NCI-H446 (cell line): ENCODE measurements at regions not wholly inside any gene's neighbourhood (a gene's known extent, or its start where the extent isn't known, plus 50 kb on each side); places are given as distances from the start of the nearest gene placed in this dataset.

ENCODE experiments used
- DNase-seq, 2 experiments: peaks; one replicate each; lab custom pipeline; 2025; lab: John Stamatoyannopoulos, UW

- DNase-seq, result no peak
Observed at GRCh38 chr3:118809696-118810498, 224.7 kb downstream of the IGSF11 start.

GRCh38 chr3:118810499-118811035, 224.1 kb downstream of the IGSF11 start:
- no peak for DNase-seq

GRCh38 chr3:118811236-118811732, 223.4 kb downstream of the IGSF11 start:
- DNase-seq, result no peak

GRCh38 chr3:118813472-118813871, 221.2 kb downstream of the IGSF11 start:
- no peak for DNase-seq

GRCh38 chr3:118817748-118818165, 216.9 kb downstream of the IGSF11 start:
- DNase-seq, result peak; percentile 19 to 82

GRCh38 chr3:118818386-118818785, 216.3 kb downstream of the IGSF11 start:
- DNase-seq, result no peak

- DNase-seq, result no peak
Observed at GRCh38 chr3:118823626-118824025, 211.0 kb downstream of the IGSF11 start.

- no peak for DNase-seq
Observed at GRCh38 chr3:118827446-118827845, 207.2 kb downstream of the IGSF11 start.

GRCh38 chr3:118828351-118828750, 206.3 kb downstream of the IGSF11 start:
- DNase-seq, result no peak

GRCh38 chr3:118833075-118833474, 201.6 kb downstream of the IGSF11 start:
- peak in 1 of 2 experiments; percentile 20 for DNase-seq

- no peak for DNase-seq
Observed at GRCh38 chr3:118838871-118839270, 195.8 kb downstream of the IGSF11 start.

- DNase-seq, result no peak
Observed at GRCh38 chr3:118842147-118842863, 192.3 kb downstream of the IGSF11 start.

GRCh38 chr3:118846176-118846575, 188.5 kb downstream of the IGSF11 start:
- DNase-seq, result no peak
